Mesenchymal stem cell (in vitro differentiated cells and primary cell): ENCODE measurements at regions not wholly inside any gene's neighbourhood (a gene's known extent, or its start where the extent isn't known, plus 50 kb on each side); places are given as distances from the start of the nearest gene placed in this dataset.

Experiments
- DNase-seq: peaks from one replicate; pipeline ENCODE4 v3.0.0-alpha.2; 2013
- H2AFZ ChIP-seq: one replicate; pipeline ENCODE4 v1.6.1; 2013; ENCODE audit warnings: low read depth, mild to moderate bottlenecking, control low read depth, inconsistent platforms, low read length, moderate library complexity
- H2AK5ac ChIP-seq: 2 replicates; pipeline ENCODE4 v1.6.1; 2013; ENCODE audit warnings: low read length, moderate library complexity, mild to moderate bottlenecking, inconsistent platforms; ENCODE audit not compliant: severe bottlenecking
- H2BK120ac ChIP-seq: one replicate; pipeline ENCODE4 v1.6.1; 2013; ENCODE audit warnings: low read depth, mild to moderate bottlenecking, inconsistent platforms, low read length, moderate library complexity
- H2BK12ac ChIP-seq, 2 experiments: one replicate each; pipeline ENCODE4 v1.6.1; 2013; ENCODE audit warnings: inconsistent platforms in 2 of 2, low read length in 2 of 2, mild to moderate bottlenecking in 2 of 2, moderate library complexity in 2 of 2, control low read depth in 1 of 2
- H2BK15ac ChIP-seq: one replicate; pipeline ENCODE4 v1.6.1; 2013; ENCODE audit warnings: mild to moderate bottlenecking, low read depth, inconsistent platforms; ENCODE audit not compliant: poor library complexity, severe bottlenecking
- H2BK5ac ChIP-seq: 2 replicates; pipeline ENCODE4 v1.6.1; 2013; ENCODE audit warnings: low read depth, mild to moderate bottlenecking, low read length, control low read depth, inconsistent platforms; ENCODE audit not compliant: poor library complexity, severe bottlenecking
- H3K14ac ChIP-seq, 2 experiments: one replicate each; pipeline ENCODE4 v1.6.1; 2013; ENCODE audit warnings: inconsistent platforms in 2 of 2, low read length in 2 of 2, control low read depth in 1 of 2, mild to moderate bottlenecking in 1 of 2, moderate library complexity in 1 of 2
- H3K18ac ChIP-seq, 2 experiments: one replicate each; pipeline ENCODE4 v1.6.1; 2013; ENCODE audit warnings: inconsistent platforms in 2 of 2, low read length in 2 of 2, control low read depth in 1 of 2, low read depth in 1 of 2, mild to moderate bottlenecking in 1 of 2
- H3K23ac ChIP-seq, 2 experiments: one replicate each; pipeline ENCODE4 v1.6.1; 2013; ENCODE audit warnings: inconsistent platforms in 2 of 2, low read length in 2 of 2, mild to moderate bottlenecking in 2 of 2, moderate library complexity in 2 of 2, control low read depth in 1 of 2
- H3K27ac ChIP-seq: 2 replicates; pipeline ENCODE4 v1.5.1; 2013; ENCODE audit warnings: mild to moderate bottlenecking, moderate library complexity, low read length, control low read depth, inconsistent platforms; ENCODE audit not compliant: poor library complexity, severe bottlenecking
- H3K27me3 ChIP-seq, 2 experiments: 2 replicates each; pipeline versions ENCODE4 v1.6.1 to v1.7.0; 2013; ENCODE audit warnings: low read length in 2 of 2, mild to moderate bottlenecking in 2 of 2, moderate library complexity in 2 of 2, control low read depth in 1 of 2, inconsistent platforms in 1 of 2; ENCODE audit not compliant: control insufficient read depth in 1 of 2, insufficient read depth in 1 of 2
- H3K36me3 ChIP-seq, 2 experiments: 2 replicates each; pipeline versions ENCODE4 v1.6.1 to v1.7.0; 2013; ENCODE audit warnings: low read length in 2 of 2, control low read depth in 1 of 2, inconsistent platforms in 1 of 2, low read depth in 1 of 2, mild to moderate bottlenecking in 1 of 2; ENCODE audit not compliant: insufficient read depth in 2 of 2, control insufficient read depth in 1 of 2
- H3K4ac ChIP-seq, 2 experiments: one replicate each; pipeline ENCODE4 v1.6.1; 2013; ENCODE audit warnings: inconsistent platforms in 2 of 2, low read length in 2 of 2, mild to moderate bottlenecking in 2 of 2, moderate library complexity in 2 of 2, control low read depth in 1 of 2, low read depth in 1 of 2
- H3K4me1 ChIP-seq: 2 replicates; pipeline ENCODE4 v1.6.1; 2013; ENCODE audit warnings: low read depth, low read length, control low read depth; ENCODE audit not compliant: control insufficient read depth, insufficient read depth
- H3K4me2 ChIP-seq: 2 replicates; pipeline ENCODE4 v1.6.1; 2013; ENCODE audit warnings: low read length, mild to moderate bottlenecking, inconsistent platforms; ENCODE audit not compliant: poor library complexity, severe bottlenecking
- H3K4me3 ChIP-seq, 2 experiments: 2 replicates each; pipeline versions ENCODE4 v1.5.1 to v1.7.0; 2013; ENCODE audit warnings: low read length in 2 of 2, mild to moderate bottlenecking in 2 of 2, control low read depth in 1 of 2, low read depth in 1 of 2; ENCODE audit not compliant: insufficient read depth in 1 of 2
- H3K79me1 ChIP-seq: replicated peaks from 2 replicates; pipeline ENCODE4 v1.6.1; 2013; ENCODE audit warnings: mild to moderate bottlenecking, control low read depth, low read length, inconsistent platforms; ENCODE audit not compliant: poor library complexity, severe bottlenecking
- H3K9ac ChIP-seq: 2 replicates; pipeline ENCODE4 v1.7.0; 2013; ENCODE audit warnings: mild to moderate bottlenecking, low read length, moderate library complexity
- H3K9me3 ChIP-seq: 2 replicates; pipeline ENCODE4 v1.7.0; 2013; ENCODE audit warnings: mild to moderate bottlenecking, low read length; ENCODE audit not compliant: control insufficient read depth
- H4K8ac ChIP-seq: one replicate; pipeline ENCODE4 v1.6.1; 2013; ENCODE audit warnings: inconsistent platforms, mild to moderate bottlenecking, low read length, moderate library complexity
- H4K91ac ChIP-seq: one replicate; pipeline ENCODE4 v1.6.1; 2013; ENCODE audit warnings: mild to moderate bottlenecking, low read length, inconsistent platforms
- WGBS: methylation state at CpG from one replicate; pipeline ENCODE4 v1.1.7; 2013; ENCODE audit warnings: mixed read lengths; 5-methylcytosine and 5-hydroxymethylcytosine counted together

GRCh38 chr10:111379534-111380187, 302.8 kb downstream of the ADRA2A start:
- Histone ChIP-seq H3K27me3 (peaks cover 0 to 19% of the 10 kb centered on the region in 2 experiments), H3K18ac (no peak overlapping the region), H3K79me1 (no peaks in the 10 kb centered on the region), H2AFZ (no peak overlapping the region), H3K14ac (no peak overlapping the region), H2BK5ac (no peak overlapping the region), H3K23ac (no peak overlapping the region), H4K8ac (no peak overlapping the region), H2BK12ac (no peak overlapping the region), H3K9ac (no peak overlapping the region), H3K4me1 (no peaks in the 10 kb centered on the region), H2AK5ac (no peak overlapping the region), H3K36me3 (no peaks in the 10 kb centered on the region), H3K4ac (no peak overlapping the region), H3K4me3 (no peak overlapping the region), H2BK15ac (no peak overlapping the region), H3K9me3 (no peaks in the 10 kb centered on the region), H3K4me2 (no peak overlapping the region), H3K27ac (no peak overlapping the region), H2BK120ac (no peak overlapping the region), H4K91ac (no peak overlapping the region)
- WGBS = 81% methylated on average over 2 of the region's 2 CpGs
- DNase-seq = no peak

- DNase-seq = peak; percentile 45
- Histone ChIP-seq H3K9ac (no peak overlapping the region), H3K4ac (no peak overlapping the region), H2AK5ac (no peak overlapping the region), H3K79me1 (no peaks in the 10 kb centered on the region), H3K27ac (no peak overlapping the region), H3K27me3 (peaks cover 0 to 2% of the 10 kb centered on the region in 2 experiments), H2BK15ac (no peak overlapping the region), H3K9me3 (no peaks in the 10 kb centered on the region), H2BK12ac (no peak overlapping the region), H4K91ac (no peak overlapping the region), H3K18ac (no peak overlapping the region), H2BK120ac (no peak overlapping the region), H4K8ac (no peak overlapping the region), H3K14ac (no peak overlapping the region), H3K23ac (no peak overlapping the region), H3K4me1 (no peaks in the 10 kb centered on the region), H3K36me3 (no peaks in the 10 kb centered on the region), H3K4me3 (no peak overlapping the region), H2BK5ac (no peak overlapping the region), H3K4me2 (no peak overlapping the region), H2AFZ (no peak overlapping the region)
Measured at GRCh38 chr10:111384556-111384955, 307.7 kb downstream of the ADRA2A start.

GRCh38 chr10:111390813-111391563, 314.2 kb downstream of the ADRA2A start:
- Histone ChIP-seq H3K23ac (no peak overlapping the region), H2AFZ (no peak overlapping the region), H3K27me3 (no peaks in the 10 kb centered on the region), H3K27ac (no peak overlapping the region), H2BK5ac (no peak overlapping the region), H4K8ac (no peak overlapping the region), H3K4me2 (no peak overlapping the region), H3K4me1 (no peaks in the 10 kb centered on the region), H2BK120ac (no peak overlapping the region), H3K14ac (no peak overlapping the region), H2BK15ac (no peak overlapping the region), H3K79me1 (no peaks in the 10 kb centered on the region), H3K36me3 (no peaks in the 10 kb centered on the region), H3K4me3 (no peak overlapping the region), H3K4ac (no peak overlapping the region), H4K91ac (no peak overlapping the region), H2BK12ac (no peak overlapping the region), H2AK5ac (no peak overlapping the region), H3K9ac (no peak overlapping the region), H3K18ac (no peak overlapping the region), H3K9me3 (no peaks in the 10 kb centered on the region)
- no peak for DNase-seq
- WGBS = 100% methylated on average over 1 of the region's 5 CpGs

DNA sequence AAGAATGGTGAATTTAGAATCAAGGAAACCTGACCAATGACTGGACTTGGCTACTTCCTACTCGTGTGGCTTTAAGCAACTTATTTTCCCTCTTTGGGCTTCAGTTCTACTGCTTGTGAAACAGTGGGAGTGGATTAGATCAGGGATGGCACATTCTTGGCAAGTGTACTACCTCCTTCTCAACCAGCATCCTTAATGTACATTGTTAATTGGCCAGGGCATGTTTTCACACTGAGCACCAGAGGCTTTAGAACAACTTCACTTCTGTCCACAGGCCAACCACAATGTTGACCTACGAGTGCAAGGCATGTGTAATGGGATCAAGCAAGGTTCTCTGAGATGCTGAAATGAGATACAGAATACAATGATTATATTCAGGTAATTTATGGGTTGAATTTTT, 315.3 kb downstream of the ADRA2A start:
- Histone ChIP-seq H4K8ac (no peak overlapping the region), H3K9ac (no peak overlapping the region), H3K9me3 (no peaks in the 10 kb centered on the region), H3K79me1 (no peaks in the 10 kb centered on the region), H3K27me3 (no peaks in the 10 kb centered on the region), H3K4me3 (no peak overlapping the region), H2BK120ac (no peak overlapping the region), H3K23ac (no peak overlapping the region), H2AK5ac (no peak overlapping the region), H3K14ac (no peak overlapping the region), H2AFZ (no peak overlapping the region), H3K4ac (no peak overlapping the region), H3K18ac (no peak overlapping the region), H3K4me2 (no peak overlapping the region), H2BK12ac (no peak overlapping the region), H2BK5ac (no peak overlapping the region), H2BK15ac (no peak overlapping the region), H3K4me1 (no peaks in the 10 kb centered on the region), H3K36me3 (no peaks in the 10 kb centered on the region), H3K27ac (no peak overlapping the region), H4K91ac (no peak overlapping the region)
- WGBS = 50% methylated on average over 2 of the region's 2 CpGs
- DNase-seq = peak; percentile 22
